WTC11 (cell line): ENCODE measurements at regions not wholly inside any gene's neighbourhood (a gene's known extent, or its start where the extent isn't known, plus 50 kb on each side); places are given as distances from the start of the nearest gene placed in this dataset.

Experiments
- ATAC-seq: fragments of 200-7000 bp; cut with Tn5 transposase; 2 replicates; pipeline ENCODE4 v1.10.0; 2021; ENCODE audit warnings: mild to moderate bottlenecking, moderate library complexity
- CTCF ChIA-PET: fragments of 300-600 bp; sonication (Branson Sonifier 250); formaldehyde crosslinking; loops from one replicate; lab custom pipeline; 2021; ENCODE audit warnings: antibody characterized with exemption; lab: Charles Lee
- POLR2A ChIA-PET: fragments of 350-600 bp; sonication (Branson Sonifier 250); formaldehyde crosslinking; loops from one replicate; lab custom pipeline; 2021; ENCODE audit warnings: antibody characterized with exemption; lab: Charles Lee
- DNase-seq: peaks from one replicate; pipeline ENCODE4 v3.0.0; 2021; ENCODE audit warnings: low spot score
- H3K27ac Mint-ChIP-seq: 2 replicates; pipeline ENCODE4 v1.8.0; 2021; ENCODE audit warnings: mixed read lengths
- H3K27me3 Mint-ChIP-seq: 2 replicates; pipeline ENCODE4 v1.8.0; 2021; ENCODE audit warnings: low read depth, mild to moderate bottlenecking, moderate library complexity, mixed read lengths
- H3K36me3 Mint-ChIP-seq: 2 replicates; pipeline ENCODE4 v1.8.0; 2021; ENCODE audit warnings: mixed read lengths
- H3K4me1 Mint-ChIP-seq: 2 replicates; pipeline ENCODE4 v1.8.0; 2022; ENCODE audit warnings: mixed read lengths
- H3K4me3 Mint-ChIP-seq: 2 replicates; pipeline ENCODE4 v1.8.0; 2021; ENCODE audit warnings: mild to moderate bottlenecking, moderate library complexity, mixed read lengths
- H3K9me3 Mint-ChIP-seq: 2 replicates; pipeline ENCODE4 v1.8.0; 2021; ENCODE audit warnings: mixed read lengths
- CREM ChIP-seq: sonication (generic); formaldehyde crosslinking; IDR thresholded peaks from 2 replicates; pipeline ENCODE4 v1.8.1; 2022; ENCODE audit warnings: mild to moderate bottlenecking, missing genetic modification reagents, moderate library complexity
- FOXJ3 ChIP-seq: sonication (generic); formaldehyde crosslinking; IDR thresholded peaks from 2 replicates; pipeline ENCODE4 v1.9.0; 2021; ENCODE audit warnings: missing genetic modification reagents, mild to moderate bottlenecking, borderline replicate concordance
- GABPB1 ChIP-seq: sonication (generic); formaldehyde crosslinking; IDR thresholded peaks from 2 replicates; pipeline ENCODE4 v1.8.1; 2023; ENCODE audit warnings: mild to moderate bottlenecking, missing genetic modification reagents
- NFATC4 ChIP-seq: fragments of 250-450 bp; sonication (Bioruptor Pico); IDR thresholded peaks from 2 replicates; pipeline ENCODE4 v1.9.0; 2021; ENCODE audit warnings: mild to moderate bottlenecking
- NFE2L1 ChIP-seq: sonication (generic); formaldehyde crosslinking; IDR thresholded peaks from 2 replicates; pipeline ENCODE4 v1.8.1; 2023; ENCODE audit warnings: missing genetic modification reagents
- NR3C1 ChIP-seq: sonication (generic); formaldehyde crosslinking; conservative IDR thresholded peaks from 2 replicates; pipeline ENCODE4 v1.8.1; 2023; ENCODE audit warnings: low read depth, mild to moderate bottlenecking, missing genetic modification reagents
- TP53 ChIP-seq: sonication (generic); formaldehyde crosslinking; IDR thresholded peaks from 2 replicates; pipeline ENCODE4 v1.8.1; 2023; ENCODE audit warnings: mild to moderate bottlenecking, missing genetic modification reagents
- ZNF219 ChIP-seq: sonication (generic); formaldehyde crosslinking; IDR thresholded peaks from 2 replicates; pipeline ENCODE4 v1.8.0; 2023; ENCODE audit warnings: missing genetic modification reagents, mild to moderate bottlenecking, borderline replicate concordance
- ZNF232 ChIP-seq: sonication (generic); formaldehyde crosslinking; IDR thresholded peaks from 2 replicates; pipeline ENCODE4 v1.8.0; 2022; ENCODE audit warnings: mild to moderate bottlenecking, missing genetic modification reagents
- TF ChIP-seq, protein P1 (sequence below): fragments of 250-450 bp; sonication (Bioruptor Pico); IDR thresholded peaks from 2 replicates; pipeline ENCODE4 v1.9.0; 2021; ENCODE audit warnings: moderate library complexity, mild to moderate bottlenecking, inconsistent platforms, borderline replicate concordance
- TF ChIP-seq, protein P2 (sequence below): sonication (generic); formaldehyde crosslinking; IDR thresholded peaks from 2 replicates; pipeline ENCODE4 v1.8.1; 2022; ENCODE audit warnings: low read depth, missing genetic modification reagents, borderline replicate concordance
- TF ChIP-seq, protein P3 (sequence below): sonication (generic); formaldehyde crosslinking; IDR thresholded peaks from 2 replicates; pipeline ENCODE4 v1.8.1; 2023; ENCODE audit warnings: mild to moderate bottlenecking, missing genetic modification reagents, moderate library complexity
- TF ChIP-seq, protein P4 (sequence below): sonication (generic); formaldehyde crosslinking; IDR thresholded peaks from 2 replicates; pipeline ENCODE4 v1.8.0; 2022; ENCODE audit warnings: mild to moderate bottlenecking, missing genetic modification reagents
- TF ChIP-seq, protein P5 (sequence below): fragments of 250-450 bp; sonication (Bioruptor Pico); IDR thresholded peaks from 2 replicates; pipeline ENCODE4 v1.9.0; 2021; ENCODE audit warnings: mild to moderate bottlenecking
- TF ChIP-seq, protein P6 (sequence below): sonication (generic); formaldehyde crosslinking; IDR thresholded peaks from 2 replicates; pipeline ENCODE4 v1.8.1; 2023; ENCODE audit warnings: mild to moderate bottlenecking, missing genetic modification reagents
- TF ChIP-seq, protein P7 (sequence below): sonication (generic); formaldehyde crosslinking; IDR thresholded peaks from 2 replicates; pipeline ENCODE4 v1.8.0; 2022; ENCODE audit warnings: mild to moderate bottlenecking, missing genetic modification reagents
- TF ChIP-seq, protein P8 (sequence below): sonication (generic); formaldehyde crosslinking; IDR thresholded peaks from 2 replicates; pipeline ENCODE4 v1.8.1; 2023; ENCODE audit warnings: mild to moderate bottlenecking, missing genetic modification reagents, borderline replicate concordance

DNA sequence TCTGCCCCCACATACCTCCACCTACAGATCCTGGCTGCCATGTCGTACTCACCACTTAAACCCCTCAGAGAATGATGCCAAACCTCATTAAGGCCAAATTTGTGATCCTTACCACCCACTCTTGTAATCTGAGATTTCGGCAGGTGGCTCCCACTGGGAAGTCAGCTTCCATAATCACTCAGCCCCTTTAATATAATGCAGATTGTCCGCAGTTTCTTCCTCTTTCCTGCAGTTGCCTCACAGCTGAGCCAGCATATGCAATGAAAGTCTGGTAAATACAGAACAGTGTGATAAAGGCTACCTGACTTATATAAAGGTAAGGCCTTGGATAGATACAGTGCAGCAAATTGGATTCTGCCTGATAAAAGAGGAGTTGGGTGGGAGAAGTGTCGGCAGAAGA lies 515.2 kb upstream of the TENM4 start:
- CTCF ChIA-PET: no interaction called here
- H3K27me3 Mint-ChIP-seq: no peaks in the 10 kb centered on the region
- H3K27ac Mint-ChIP-seq: no peak overlapping the region
- H3K36me3 Mint-ChIP-seq: peaks cover 19% of the 10 kb centered on the region
- POLR2A ChIA-PET: no interaction called here
- no peak for ATAC-seq
- peaks cover 11% of the 10 kb centered on the region for H3K4me1 Mint-ChIP-seq
- H3K4me3 Mint-ChIP-seq: no peak overlapping the region
- DNase-seq: no peak
- TF ChIP-seq ZNF219 (CRISPR knock-in tag): no peak
- TF ChIP-seq, protein P1, sequence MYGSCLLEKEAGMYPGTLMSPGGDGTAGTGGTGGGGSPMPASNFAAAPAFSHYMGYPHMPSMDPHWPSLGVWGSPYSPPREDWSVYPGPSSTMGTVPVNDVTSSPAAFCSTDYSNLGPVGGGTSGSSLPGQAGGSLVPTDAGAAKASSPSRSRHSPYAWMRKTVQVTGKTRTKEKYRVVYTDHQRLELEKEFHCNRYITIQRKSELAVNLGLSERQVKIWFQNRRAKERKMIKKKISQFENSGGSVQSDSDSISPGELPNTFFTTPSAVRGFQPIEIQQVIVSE (CRISPR knock-in tag): no peak
- TF ChIP-seq, protein P2, sequence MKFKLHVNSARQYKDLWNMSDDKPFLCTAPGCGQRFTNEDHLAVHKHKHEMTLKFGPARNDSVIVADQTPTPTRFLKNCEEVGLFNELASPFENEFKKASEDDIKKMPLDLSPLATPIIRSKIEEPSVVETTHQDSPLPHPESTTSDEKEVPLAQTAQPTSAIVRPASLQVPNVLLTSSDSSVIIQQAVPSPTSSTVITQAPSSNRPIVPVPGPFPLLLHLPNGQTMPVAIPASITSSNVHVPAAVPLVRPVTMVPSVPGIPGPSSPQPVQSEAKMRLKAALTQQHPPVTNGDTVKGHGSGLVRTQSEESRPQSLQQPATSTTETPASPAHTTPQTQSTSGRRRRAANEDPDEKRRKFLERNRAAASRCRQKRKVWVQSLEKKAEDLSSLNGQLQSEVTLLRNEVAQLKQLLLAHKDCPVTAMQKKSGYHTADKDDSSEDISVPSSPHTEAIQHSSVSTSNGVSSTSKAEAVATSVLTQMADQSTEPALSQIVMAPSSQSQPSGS (CRISPR knock-in tag): no peak
- TF ChIP-seq, protein P3, sequence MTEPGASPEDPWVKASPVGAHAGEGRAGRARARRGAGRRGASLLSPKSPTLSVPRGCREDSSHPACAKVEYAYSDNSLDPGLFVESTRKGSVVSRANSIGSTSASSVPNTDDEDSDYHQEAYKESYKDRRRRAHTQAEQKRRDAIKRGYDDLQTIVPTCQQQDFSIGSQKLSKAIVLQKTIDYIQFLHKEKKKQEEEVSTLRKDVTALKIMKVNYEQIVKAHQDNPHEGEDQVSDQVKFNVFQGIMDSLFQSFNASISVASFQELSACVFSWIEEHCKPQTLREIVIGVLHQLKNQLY (CRISPR knock-in tag): no peak
- no peak for TF ChIP-seq FOXJ3 (CRISPR knock-in tag)
- TF ChIP-seq, all 79 proteins: peak for 0
- H3K9me3 Mint-ChIP-seq: peaks cover 31% of the 10 kb centered on the region

DNA sequence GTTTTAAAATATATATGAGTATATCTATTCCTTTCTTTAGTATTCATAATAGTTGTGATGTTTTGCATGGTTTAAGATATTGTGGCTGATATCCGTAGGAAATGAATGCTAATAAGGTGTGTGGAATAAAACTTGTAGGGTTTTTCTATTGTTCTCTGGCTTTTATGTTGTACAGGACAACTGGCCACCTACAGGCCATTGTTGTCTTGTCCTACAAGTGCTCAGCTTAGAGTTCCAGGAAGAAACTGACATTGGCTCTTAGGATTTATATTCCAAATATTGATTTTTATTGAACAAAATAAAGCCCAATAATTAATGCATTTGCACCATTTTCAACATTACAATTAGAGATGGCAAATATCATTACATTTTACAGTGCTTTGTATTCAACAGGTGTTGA lies 512.8 kb upstream of the TENM4 start:
- no peak overlapping the region for H3K4me3 Mint-ChIP-seq
- H3K36me3 Mint-ChIP-seq: peaks cover 5% of the 10 kb centered on the region
- no peak for ATAC-seq
- no peak for DNase-seq
- TF ChIP-seq NR3C1 (CRISPR knock-in tag) (no peak), TP53 (CRISPR knock-in tag) (no peak), CREM (CRISPR knock-in tag) (no peak), GABPB1 (no peak), NFATC4 (CRISPR knock-in tag) (no peak)
- TF ChIP-seq, protein P4, sequence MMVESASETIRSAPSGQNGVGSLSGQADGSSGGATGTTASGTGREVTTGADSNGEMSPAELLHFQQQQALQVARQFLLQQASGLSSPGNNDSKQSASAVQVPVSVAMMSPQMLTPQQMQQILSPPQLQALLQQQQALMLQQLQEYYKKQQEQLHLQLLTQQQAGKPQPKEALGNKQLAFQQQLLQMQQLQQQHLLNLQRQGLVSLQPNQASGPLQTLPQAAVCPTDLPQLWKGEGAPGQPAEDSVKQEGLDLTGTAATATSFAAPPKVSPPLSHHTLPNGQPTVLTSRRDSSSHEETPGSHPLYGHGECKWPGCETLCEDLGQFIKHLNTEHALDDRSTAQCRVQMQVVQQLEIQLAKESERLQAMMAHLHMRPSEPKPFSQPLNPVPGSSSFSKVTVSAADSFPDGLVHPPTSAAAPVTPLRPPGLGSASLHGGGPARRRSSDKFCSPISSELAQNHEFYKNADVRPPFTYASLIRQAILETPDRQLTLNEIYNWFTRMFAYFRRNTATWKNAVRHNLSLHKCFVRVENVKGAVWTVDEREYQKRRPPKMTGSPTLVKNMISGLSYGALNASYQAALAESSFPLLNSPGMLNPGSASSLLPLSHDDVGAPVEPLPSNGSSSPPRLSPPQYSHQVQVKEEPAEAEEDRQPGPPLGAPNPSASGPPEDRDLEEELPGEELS (CRISPR knock-in tag): no peak
- TF ChIP-seq, protein P5, sequence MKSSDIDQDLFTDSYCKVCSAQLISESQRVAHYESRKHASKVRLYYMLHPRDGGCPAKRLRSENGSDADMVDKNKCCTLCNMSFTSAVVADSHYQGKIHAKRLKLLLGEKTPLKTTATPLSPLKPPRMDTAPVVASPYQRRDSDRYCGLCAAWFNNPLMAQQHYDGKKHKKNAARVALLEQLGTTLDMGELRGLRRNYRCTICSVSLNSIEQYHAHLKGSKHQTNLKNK: no peak
- TF ChIP-seq, protein P6, sequence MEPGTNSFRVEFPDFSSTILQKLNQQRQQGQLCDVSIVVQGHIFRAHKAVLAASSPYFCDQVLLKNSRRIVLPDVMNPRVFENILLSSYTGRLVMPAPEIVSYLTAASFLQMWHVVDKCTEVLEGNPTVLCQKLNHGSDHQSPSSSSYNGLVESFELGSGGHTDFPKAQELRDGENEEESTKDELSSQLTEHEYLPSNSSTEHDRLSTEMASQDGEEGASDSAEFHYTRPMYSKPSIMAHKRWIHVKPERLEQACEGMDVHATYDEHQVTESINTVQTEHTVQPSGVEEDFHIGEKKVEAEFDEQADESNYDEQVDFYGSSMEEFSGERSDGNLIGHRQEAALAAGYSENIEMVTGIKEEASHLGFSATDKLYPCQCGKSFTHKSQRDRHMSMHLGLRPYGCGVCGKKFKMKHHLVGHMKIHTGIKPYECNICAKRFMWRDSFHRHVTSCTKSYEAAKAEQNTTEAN (CRISPR knock-in tag): no peak
- peaks cover 10% of the 10 kb centered on the region for H3K9me3 Mint-ChIP-seq
- H3K27me3 Mint-ChIP-seq: no peaks in the 10 kb centered on the region
- peaks cover 11% of the 10 kb centered on the region for H3K4me1 Mint-ChIP-seq
- POLR2A ChIA-PET: no interaction called here
- no peak overlapping the region for H3K27ac Mint-ChIP-seq
- CTCF ChIA-PET: no interaction called here

DNA sequence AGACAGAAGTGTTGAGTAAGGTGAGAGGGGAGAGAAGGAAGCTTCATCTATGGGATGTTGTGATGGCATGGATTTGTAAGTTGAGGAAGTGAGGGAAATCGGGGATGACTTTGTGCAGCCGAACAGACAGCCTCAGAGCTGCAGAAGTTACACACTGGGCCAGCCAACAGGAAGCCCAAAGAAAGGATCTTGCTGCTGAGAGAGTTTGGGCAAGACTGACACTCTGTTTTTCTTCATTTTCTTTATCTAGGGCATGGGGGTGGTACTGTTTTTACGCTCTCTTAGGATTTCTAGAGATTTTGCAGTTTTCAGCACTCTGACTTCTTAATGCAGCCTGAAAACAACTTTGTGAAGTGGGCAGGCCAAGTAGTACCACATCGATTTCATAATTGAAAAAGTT lies 509.9 kb upstream of the TENM4 start:
- Mint-ChIP-seq H3K4me3 (no peak overlapping the region), H3K9me3 (no peaks in the 10 kb centered on the region), H3K36me3 (no peaks in the 10 kb centered on the region), H3K27me3 (no peaks in the 10 kb centered on the region), H3K27ac (no peak overlapping the region), H3K4me1 (peaks cover 5% of the 10 kb centered on the region)
- DNase-seq: no peak
- CTCF ChIA-PET: interaction anchor here (1.4 kb wide), 1 partner anchor 11 kb away, joined by 3 read pairs; no protein-coding TSS in a partner anchor
- ATAC-seq: no peak
- POLR2A ChIA-PET: no interaction called here
- TF ChIP-seq NFE2L1 (CRISPR knock-in tag): no peak
- TF ChIP-seq ZNF219 (CRISPR knock-in tag): no peak
- TF ChIP-seq, protein P2 (CRISPR knock-in tag): no peak
- TF ChIP-seq CREM (CRISPR knock-in tag): no peak
- no peak for TF ChIP-seq ZNF232 (CRISPR knock-in tag)
- TF ChIP-seq, protein P7, sequence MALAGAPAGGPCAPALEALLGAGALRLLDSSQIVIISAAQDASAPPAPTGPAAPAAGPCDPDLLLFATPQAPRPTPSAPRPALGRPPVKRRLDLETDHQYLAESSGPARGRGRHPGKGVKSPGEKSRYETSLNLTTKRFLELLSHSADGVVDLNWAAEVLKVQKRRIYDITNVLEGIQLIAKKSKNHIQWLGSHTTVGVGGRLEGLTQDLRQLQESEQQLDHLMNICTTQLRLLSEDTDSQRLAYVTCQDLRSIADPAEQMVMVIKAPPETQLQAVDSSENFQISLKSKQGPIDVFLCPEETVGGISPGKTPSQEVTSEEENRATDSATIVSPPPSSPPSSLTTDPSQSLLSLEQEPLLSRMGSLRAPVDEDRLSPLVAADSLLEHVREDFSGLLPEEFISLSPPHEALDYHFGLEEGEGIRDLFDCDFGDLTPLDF (CRISPR knock-in tag): no peak
- TF ChIP-seq, protein P8, sequence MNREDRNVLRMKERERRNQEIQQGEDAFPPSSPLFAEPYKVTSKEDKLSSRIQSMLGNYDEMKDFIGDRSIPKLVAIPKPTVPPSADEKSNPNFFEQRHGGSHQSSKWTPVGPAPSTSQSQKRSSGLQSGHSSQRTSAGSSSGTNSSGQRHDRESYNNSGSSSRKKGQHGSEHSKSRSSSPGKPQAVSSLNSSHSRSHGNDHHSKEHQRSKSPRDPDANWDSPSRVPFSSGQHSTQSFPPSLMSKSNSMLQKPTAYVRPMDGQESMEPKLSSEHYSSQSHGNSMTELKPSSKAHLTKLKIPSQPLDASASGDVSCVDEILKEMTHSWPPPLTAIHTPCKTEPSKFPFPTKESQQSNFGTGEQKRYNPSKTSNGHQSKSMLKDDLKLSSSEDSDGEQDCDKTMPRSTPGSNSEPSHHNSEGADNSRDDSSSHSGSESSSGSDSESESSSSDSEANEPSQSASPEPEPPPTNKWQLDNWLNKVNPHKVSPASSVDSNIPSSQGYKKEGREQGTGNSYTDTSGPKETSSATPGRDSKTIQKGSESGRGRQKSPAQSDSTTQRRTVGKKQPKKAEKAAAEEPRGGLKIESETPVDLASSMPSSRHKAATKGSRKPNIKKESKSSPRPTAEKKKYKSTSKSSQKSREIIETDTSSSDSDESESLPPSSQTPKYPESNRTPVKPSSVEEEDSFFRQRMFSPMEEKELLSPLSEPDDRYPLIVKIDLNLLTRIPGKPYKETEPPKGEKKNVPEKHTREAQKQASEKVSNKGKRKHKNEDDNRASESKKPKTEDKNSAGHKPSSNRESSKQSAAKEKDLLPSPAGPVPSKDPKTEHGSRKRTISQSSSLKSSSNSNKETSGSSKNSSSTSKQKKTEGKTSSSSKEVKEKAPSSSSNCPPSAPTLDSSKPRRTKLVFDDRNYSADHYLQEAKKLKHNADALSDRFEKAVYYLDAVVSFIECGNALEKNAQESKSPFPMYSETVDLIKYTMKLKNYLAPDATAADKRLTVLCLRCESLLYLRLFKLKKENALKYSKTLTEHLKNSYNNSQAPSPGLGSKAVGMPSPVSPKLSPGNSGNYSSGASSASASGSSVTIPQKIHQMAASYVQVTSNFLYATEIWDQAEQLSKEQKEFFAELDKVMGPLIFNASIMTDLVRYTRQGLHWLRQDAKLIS (CRISPR knock-in tag): no peak
